Loucy (cell line): ENCODE measurements at regions not wholly inside any gene's neighbourhood (a gene's known extent, or its start where the extent isn't known, plus 50 kb on each side); places are given as distances from the start of the nearest gene placed in this dataset.
"Not testable (repeated sequence)": the region's sequence is repeated elsewhere in the genome, so short reads cannot be mapped to it uniquely, and the experiment has no call there.

Experiments used
- H2AFZ ChIP-seq: fragments of 200-600 bp; sonication (generic); 2 replicates; pipeline ENCODE4 v1.6.0; 2016; ENCODE audit warnings: antibody characterized with exemption, mild to moderate bottlenecking, low read length, moderate library complexity
- H3F3A ChIP-seq: fragments of 200-600 bp; 2 replicates; pipeline ENCODE4 v1.6.0; 2016; ENCODE audit warnings: antibody characterized with exemption, low read depth, mild to moderate bottlenecking
- H3K27me3 ChIP-seq: fragments of 200-600 bp; sonication (generic); 2 replicates; pipeline ENCODE4 v1.6.1; 2014; ENCODE audit warnings: low read length, mild to moderate bottlenecking; ENCODE audit not compliant: insufficient read depth, poor library complexity, severe bottlenecking
- H3K36me3 ChIP-seq: fragments of 200-600 bp; sonication (generic); 2 replicates; pipeline ENCODE4 v1.6.1; 2016; ENCODE audit warnings: low read length; ENCODE audit not compliant: insufficient read depth
- H3K4me1 ChIP-seq: fragments of 200-600 bp; sonication (generic); 2 replicates; pipeline ENCODE4 v1.5.1; 2014; ENCODE audit warnings: low read length, mild to moderate bottlenecking; ENCODE audit not compliant: insufficient read depth, poor library complexity, severe bottlenecking
- H3K4me2 ChIP-seq: fragments of 200-600 bp; sonication (generic); 2 replicates; pipeline ENCODE4 v1.6.0; 2014; ENCODE audit warnings: antibody characterized with exemption, low read length, low read depth, mild to moderate bottlenecking; ENCODE audit not compliant: poor library complexity, severe bottlenecking
- H3K4me3 ChIP-seq: fragments of 200-600 bp; sonication (generic); 2 replicates; pipeline ENCODE4 v1.5.1; 2014; ENCODE audit warnings: low read length, mild to moderate bottlenecking, mixed read lengths; ENCODE audit not compliant: poor library complexity, severe bottlenecking
- H3K79me2 ChIP-seq: fragments of 200-600 bp; sonication (generic); 2 replicates; pipeline ENCODE4 v1.6.1; 2014; ENCODE audit warnings: low read length; ENCODE audit not compliant: insufficient read depth
- H3K9ac ChIP-seq: fragments of 200-600 bp; sonication (generic); 2 replicates; pipeline ENCODE4 v1.6.0; 2014; ENCODE audit warnings: mild to moderate bottlenecking, low read depth, low read length, moderate library complexity; ENCODE audit not compliant: poor library complexity, severe bottlenecking
- H3K9me2 ChIP-seq: fragments of 200-600 bp; sonication (generic); replicated peaks from 2 replicates; pipeline ENCODE4 v1.6.1; 2016; ENCODE audit warnings: low read depth, low read length, mixed read lengths
- H3K9me3 ChIP-seq: fragments of 200-600 bp; sonication (generic); 2 replicates; pipeline ENCODE4 v1.6.1; 2014; ENCODE audit warnings: mild to moderate bottlenecking, antibody characterized with exemption, low read length, low read depth; ENCODE audit not compliant: insufficient read depth
- H4K20me1 ChIP-seq: fragments of 200-600 bp; sonication (generic); 2 replicates; pipeline ENCODE4 v1.6.0; 2014; ENCODE audit warnings: antibody characterized with exemption, low read length, mild to moderate bottlenecking; ENCODE audit not compliant: insufficient read depth, poor library complexity, severe bottlenecking
- CTCF ChIP-seq: fragments of 200-600 bp; sonication (generic); conservative IDR thresholded peaks from 2 replicates; pipeline ENCODE4 v1.5.1; 2014; ENCODE audit warnings: mild to moderate bottlenecking, antibody characterized with exemption, low read length
- EZH2phosphoT487 ChIP-seq: fragments of 200-600 bp; IDR thresholded peaks from 2 replicates; pipeline ENCODE4 v1.6.1; 2018; ENCODE audit warnings: antibody characterized with exemption, mild to moderate bottlenecking, moderate library complexity, borderline replicate concordance

GRCh38 chr3:89017531-89017930 lies 89.9 kb upstream of the EPHA3 start:
- H3F3A ChIP-seq: no peaks in the 10 kb centered on the region
- H3K79me2 ChIP-seq: no peaks in the 10 kb centered on the region
- H3K27me3 ChIP-seq: no peaks in the 10 kb centered on the region
- H3K4me1 ChIP-seq: no peaks in the 10 kb centered on the region
- H3K9me2 ChIP-seq: no peaks in the 10 kb centered on the region
- H4K20me1 ChIP-seq: no peaks in the 10 kb centered on the region
- TF ChIP-seq CTCF: no peak
- no peak for TF ChIP-seq EZH2phosphoT487
- H2AFZ ChIP-seq: no peak overlapping the region
- no peak overlapping the region for H3K4me2 ChIP-seq
- no peak overlapping the region for H3K4me3 ChIP-seq
- H3K36me3 ChIP-seq: no peaks in the 10 kb centered on the region
- no peak overlapping the region for H3K9ac ChIP-seq
- no peaks in the 10 kb centered on the region for H3K9me3 ChIP-seq

GRCh38 chr3:89025185-89025584 lies 82.2 kb upstream of the EPHA3 start:
- no peaks in the 10 kb centered on the region for H3K9me2 ChIP-seq
- H3K4me1 ChIP-seq: no peaks in the 10 kb centered on the region
- no peaks in the 10 kb centered on the region for H3K27me3 ChIP-seq
- TF ChIP-seq EZH2phosphoT487 (no peak), CTCF (no peak)
- H3K4me3 ChIP-seq: no peak overlapping the region
- no peaks in the 10 kb centered on the region for H3K9me3 ChIP-seq
- no peaks in the 10 kb centered on the region for H4K20me1 ChIP-seq
- H3K4me2 ChIP-seq: no peak overlapping the region
- no peak overlapping the region for H3K9ac ChIP-seq
- H3K36me3 ChIP-seq: no peaks in the 10 kb centered on the region
- no peaks in the 10 kb centered on the region for H3F3A ChIP-seq
- no peaks in the 10 kb centered on the region for H3K79me2 ChIP-seq
- no peak overlapping the region for H2AFZ ChIP-seq

DNA sequence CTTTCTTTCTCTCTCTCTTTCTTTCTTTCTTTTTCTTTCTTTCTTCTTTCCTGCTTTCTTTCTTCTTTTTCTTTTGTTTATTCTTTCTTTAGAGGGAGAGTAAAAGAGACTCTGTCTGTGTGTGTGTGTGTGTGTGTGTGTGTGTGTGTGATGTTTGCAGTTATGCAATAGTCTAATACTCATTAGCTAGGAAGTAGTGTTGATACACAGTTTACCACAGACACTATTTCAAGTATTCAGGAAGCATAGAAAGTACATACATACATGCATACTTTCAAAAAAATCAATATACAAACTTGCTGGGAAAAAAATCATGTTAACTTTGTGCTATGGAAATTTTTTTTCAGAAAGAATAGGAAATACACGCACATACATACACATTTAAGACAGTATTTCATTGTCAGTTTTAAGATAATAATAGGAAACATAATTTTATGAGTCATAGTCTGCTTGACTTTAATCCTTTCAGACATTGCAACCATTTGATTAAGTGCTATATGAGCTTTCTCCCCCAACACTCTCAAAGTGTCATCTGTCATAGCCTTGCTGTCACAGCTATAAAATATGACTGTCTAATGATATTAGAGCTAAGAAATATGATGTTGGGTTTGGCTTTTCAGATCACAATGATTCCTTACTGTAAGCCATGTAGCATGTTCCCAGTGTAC lies 74.9 kb upstream of the EPHA3 start:
- Histone ChIP-seq H2AFZ (no peak overlapping the region), H3K36me3 (no peaks in the 10 kb centered on the region), H4K20me1 (no peaks in the 10 kb centered on the region), H3K79me2 (no peaks in the 10 kb centered on the region), H3K9me2 (no peaks in the 10 kb centered on the region), H3K4me1 (no peaks in the 10 kb centered on the region), H3K4me2 (no peak overlapping the region), H3K27me3 (no peaks in the 10 kb centered on the region), H3K9me3 (no peaks in the 10 kb centered on the region), H3K9ac (no peak overlapping the region), H3F3A (no peaks in the 10 kb centered on the region), H3K4me3 (no peak overlapping the region)
- TF ChIP-seq EZH2phosphoT487 (no peak), CTCF (no peak)

GRCh38 chr3:89034723-89035122 lies 72.7 kb upstream of the EPHA3 start:
- H3K79me2 ChIP-seq, H3K27me3 ChIP-seq, H3K4me1 ChIP-seq, H3F3A ChIP-seq, H3K4me2 ChIP-seq, H3K9me3 ChIP-seq, H2AFZ ChIP-seq, H3K4me3 ChIP-seq, H3K9me2 ChIP-seq, H3K9ac ChIP-seq, H3K36me3 ChIP-seq, H4K20me1 ChIP-seq: not testable (repeated sequence)
